CD4-positive, alpha-beta T cell treated with Interleukin-15 for 4 hours (primary cell): ENCODE measurements at regions not wholly inside any gene's neighbourhood (a gene's known extent, or its start where the extent isn't known, plus 50 kb on each side); places are given as distances from the start of the nearest gene placed in this dataset.

Experiments
- DNase-seq: peaks from one replicate; pipeline ENCODE4 v3.0.0-alpha.2; 2020; ENCODE audit warnings: low spot score

GRCh38 chr6:150299873-150300485, 68.8 kb upstream of the IYD start:
- no peak for DNase-seq

GRCh38 chr6:150301846-150302519, 66.8 kb upstream of the IYD start:
- peak; percentile 6 for DNase-seq

- DNase-seq, result no peak
Measured at GRCh38 chr6:150302520-150303176, 66.2 kb upstream of the IYD start.

GRCh38 chr6:150303256-150303655, 65.6 kb upstream of the IYD start:
- no peak for DNase-seq

- DNase-seq, result no peak
Measured at GRCh38 chr6:150304429-150304828, 64.4 kb upstream of the IYD start.

- no peak for DNase-seq
Measured at GRCh38 chr6:150306290-150306689, 62.5 kb upstream of the IYD start.

GRCh38 chr6:150307520-150307919, 61.3 kb upstream of the IYD start:
- DNase-seq, result no peak

- no peak for DNase-seq
Measured at GRCh38 chr6:150308812-150309645, 59.8 kb upstream of the IYD start.

- DNase-seq, result peak; percentile 20
Measured at GRCh38 chr6:150310539-150310938, 58.3 kb upstream of the IYD start.

- peak; percentile 39 for DNase-seq
Measured at GRCh38 chr6:150311149-150311944, 57.5 kb upstream of the IYD start.

GRCh38 chr6:150312395-150312794, 56.4 kb upstream of the IYD start:
- no peak for DNase-seq

GRCh38 chr6:150312844-150313584, 55.8 kb upstream of the IYD start:
- DNase-seq, result no peak

- DNase-seq, result no peak
Measured at GRCh38 chr6:150313781-150314180, 55.0 kb upstream of the IYD start.

- DNase-seq, result no peak
Measured at GRCh38 chr6:150314230-150315188, 54.3 kb upstream of the IYD start.

- no peak for DNase-seq
Measured at GRCh38 chr6:150315626-150316025, 53.2 kb upstream of the IYD start.

GRCh38 chr6:150316936-150317335, 51.9 kb upstream of the IYD start:
- no peak for DNase-seq
